ENCODE measurements at regions not wholly inside any gene's neighbourhood (a gene's known extent, or its start where the extent isn't known, plus 50 kb on each side); places are given as distances from the start of the nearest gene placed in this dataset.

DNA sequence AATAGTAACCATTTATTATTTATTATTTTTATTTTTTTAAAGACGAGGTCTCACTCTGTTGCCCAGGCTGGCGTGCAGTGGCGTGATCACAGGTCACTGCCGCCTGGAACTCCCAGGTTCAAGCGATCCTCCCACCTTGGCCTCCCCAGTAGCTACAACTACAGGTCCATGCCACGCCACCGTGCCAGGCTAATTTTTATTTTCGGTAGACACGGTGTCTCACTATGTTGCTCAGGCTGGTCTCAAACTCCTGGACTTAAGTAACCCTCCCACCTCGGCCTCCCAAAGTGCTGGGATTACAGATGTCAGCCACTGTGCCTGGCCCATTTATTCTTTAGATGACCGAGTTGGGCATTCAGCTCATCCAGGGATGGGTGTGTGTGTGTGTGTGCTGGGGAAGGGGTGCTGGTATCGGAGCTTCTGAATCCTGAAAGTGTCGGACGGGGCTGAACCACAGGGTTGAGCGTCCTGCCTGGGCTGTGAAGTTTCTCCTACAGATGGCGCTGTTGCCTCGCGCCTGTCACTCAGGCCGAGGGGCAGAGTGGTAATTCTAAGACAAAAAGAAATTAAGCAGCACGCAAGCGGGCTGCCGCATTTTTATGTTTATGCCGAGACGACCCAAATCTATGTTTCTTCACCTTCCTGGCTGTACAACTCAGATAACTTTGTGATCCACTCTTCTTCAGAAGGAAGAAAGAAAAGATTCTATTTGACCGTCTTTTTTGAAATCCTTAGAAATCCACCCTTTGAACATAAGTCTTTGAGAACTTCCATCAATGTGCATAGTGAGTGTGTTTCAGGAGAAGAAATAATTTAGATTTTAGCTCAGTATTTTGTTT lies 252.8 kb downstream of the CDH26 start:
- no peaks in the 10 kb centered on the region for H3K4me1 Mint-ChIP-seq
- no peak for ATAC-seq (ENCODE audit: low read depth)
- no peaks in the 10 kb centered on the region for H3K36me3 Mint-ChIP-seq
- no peaks in the 10 kb centered on the region for H3K9me3 Mint-ChIP-seq
- peaks cover 5% of the 10 kb centered on the region for H3K27me3 Mint-ChIP-seq
- no peak overlapping the region for H3K4me3 Mint-ChIP-seq
- DNase-seq (ENCODE audit: low spot score in 2 of 2): peak in 1 of 2 donors; percentile 4
- H3K27ac Mint-ChIP-seq: no peak overlapping the region

DNA sequence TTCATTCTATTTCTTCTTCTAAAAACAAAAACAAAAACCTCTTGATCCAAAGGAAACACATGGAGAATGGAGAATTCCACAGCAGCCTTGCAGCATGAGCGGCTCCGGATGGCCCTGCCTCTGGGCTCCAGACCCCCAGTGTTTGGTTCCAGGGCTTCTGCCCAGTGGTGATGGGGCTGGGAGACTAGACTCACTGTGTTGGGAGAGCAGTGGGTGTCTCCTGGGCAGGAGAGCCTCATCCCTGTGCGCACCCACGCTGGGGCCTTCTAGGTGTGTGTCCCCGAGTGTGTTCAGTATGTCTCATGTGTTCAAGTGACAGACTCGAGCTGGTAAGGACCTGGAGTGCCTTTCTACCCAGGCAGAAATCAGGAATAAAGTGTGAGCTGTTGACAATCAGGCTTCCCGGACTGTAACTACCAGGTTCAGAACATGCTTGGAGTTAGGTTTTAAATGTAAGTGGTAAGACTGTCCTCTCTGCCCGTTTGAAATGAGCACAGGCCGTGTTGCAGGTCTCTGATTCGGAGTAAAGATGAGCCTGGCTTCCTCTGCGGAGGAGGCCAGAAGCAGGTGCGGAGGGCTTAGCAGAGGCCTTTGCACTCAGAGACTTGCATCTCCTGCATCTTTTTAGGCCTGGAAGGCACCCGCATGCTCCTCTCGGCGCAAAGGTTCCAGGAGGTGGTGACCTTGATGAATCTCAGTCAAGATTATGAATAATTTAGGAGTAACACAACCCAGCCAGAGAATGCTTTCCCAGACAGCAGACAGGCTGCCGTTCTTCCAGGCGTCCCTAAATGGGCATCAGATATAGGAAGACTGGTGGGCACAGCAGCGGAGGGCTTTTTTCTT lies 253.6 kb downstream of the CDH26 start:
- no peak overlapping the region for H3K27ac Mint-ChIP-seq
- no peaks in the 10 kb centered on the region for H3K4me1 Mint-ChIP-seq
- DNase-seq (ENCODE audit: low spot score in 2 of 2) (no peak), ATAC-seq (ENCODE audit: low read depth) (no peak)
- peaks cover 5% of the 10 kb centered on the region for H3K27me3 Mint-ChIP-seq
- H3K4me3 Mint-ChIP-seq: no peak overlapping the region
- no peaks in the 10 kb centered on the region for H3K36me3 Mint-ChIP-seq
- H3K9me3 Mint-ChIP-seq: no peaks in the 10 kb centered on the region

DNA sequence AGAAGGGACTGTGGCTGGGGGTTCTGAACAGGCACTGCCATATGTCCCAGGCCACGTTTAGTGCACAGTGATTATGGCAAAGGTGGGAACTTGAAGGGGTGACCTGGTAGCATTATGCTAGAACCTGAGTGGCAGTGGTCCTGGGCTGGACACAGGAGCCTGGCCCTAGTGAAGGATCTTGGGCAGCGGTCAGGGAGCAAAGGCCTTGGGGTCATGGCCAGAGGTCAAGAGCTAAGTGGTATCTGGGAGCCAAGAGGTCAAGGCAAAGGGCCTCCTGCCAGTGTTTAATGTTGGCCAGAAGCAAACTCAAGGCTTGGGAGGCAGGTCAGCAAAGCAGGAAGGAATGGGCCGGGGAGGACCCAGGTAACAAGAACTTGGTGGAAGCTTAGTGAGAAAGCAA lies 254.5 kb downstream of the CDH26 start:
- H3K4me3 Mint-ChIP-seq: no peak overlapping the region
- ATAC-seq (ENCODE audit: low read depth) (no peak), DNase-seq (ENCODE audit: low spot score in 2 of 2) (no peak)
- no peak overlapping the region for H3K27ac Mint-ChIP-seq
- no peaks in the 10 kb centered on the region for H3K9me3 Mint-ChIP-seq
- H3K27me3 Mint-ChIP-seq: peaks cover 5% of the 10 kb centered on the region
- no peaks in the 10 kb centered on the region for H3K36me3 Mint-ChIP-seq
- no peaks in the 10 kb centered on the region for H3K4me1 Mint-ChIP-seq

DNA sequence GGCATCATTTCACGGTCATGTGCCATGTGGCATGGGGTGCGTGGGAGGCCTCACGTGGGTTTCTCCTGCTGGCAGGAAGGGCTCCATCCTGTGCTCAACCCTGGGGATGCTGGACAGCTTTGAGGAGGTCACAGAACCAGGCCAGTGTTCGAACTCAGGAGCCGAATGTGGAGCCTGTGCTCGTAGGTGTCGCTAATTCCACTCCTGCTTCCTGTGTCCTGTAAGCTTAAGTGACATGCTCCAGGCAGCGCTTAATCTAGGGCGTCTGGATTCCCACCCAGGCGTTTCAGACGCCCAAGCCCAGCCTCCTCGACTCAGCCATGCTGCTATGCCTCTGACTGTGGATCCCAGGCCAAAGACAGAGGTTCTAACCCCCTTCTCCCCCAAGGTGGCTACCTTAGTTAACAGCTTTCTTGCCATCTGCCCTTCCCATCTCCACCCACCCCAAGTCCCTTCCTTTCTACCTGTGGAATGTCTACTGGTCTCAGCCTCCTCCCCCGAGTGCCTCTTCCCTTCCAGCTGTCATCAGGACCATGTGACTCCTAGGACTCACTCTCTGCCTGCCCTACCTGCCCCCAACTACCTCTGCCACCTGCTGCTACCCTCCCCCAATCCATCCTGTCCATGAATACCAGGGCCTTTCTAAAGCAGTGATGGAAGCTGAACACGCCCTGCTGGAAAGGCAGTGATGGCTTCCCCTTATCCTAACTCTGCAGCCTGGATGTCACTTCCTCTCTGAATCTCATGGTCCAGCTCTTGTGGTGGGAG lies 255.1 kb downstream of the CDH26 start:
- no peak for DNase-seq (ENCODE audit: low spot score in 2 of 2)
- H3K4me3 Mint-ChIP-seq: no peak overlapping the region
- H3K27ac Mint-ChIP-seq: no peak overlapping the region
- no peaks in the 10 kb centered on the region for H3K4me1 Mint-ChIP-seq
- H3K36me3 Mint-ChIP-seq: no peaks in the 10 kb centered on the region
- H3K27me3 Mint-ChIP-seq: peaks cover 5% of the 10 kb centered on the region
- ATAC-seq (ENCODE audit: low read depth): no peak
- H3K9me3 Mint-ChIP-seq: no peaks in the 10 kb centered on the region

DNA sequence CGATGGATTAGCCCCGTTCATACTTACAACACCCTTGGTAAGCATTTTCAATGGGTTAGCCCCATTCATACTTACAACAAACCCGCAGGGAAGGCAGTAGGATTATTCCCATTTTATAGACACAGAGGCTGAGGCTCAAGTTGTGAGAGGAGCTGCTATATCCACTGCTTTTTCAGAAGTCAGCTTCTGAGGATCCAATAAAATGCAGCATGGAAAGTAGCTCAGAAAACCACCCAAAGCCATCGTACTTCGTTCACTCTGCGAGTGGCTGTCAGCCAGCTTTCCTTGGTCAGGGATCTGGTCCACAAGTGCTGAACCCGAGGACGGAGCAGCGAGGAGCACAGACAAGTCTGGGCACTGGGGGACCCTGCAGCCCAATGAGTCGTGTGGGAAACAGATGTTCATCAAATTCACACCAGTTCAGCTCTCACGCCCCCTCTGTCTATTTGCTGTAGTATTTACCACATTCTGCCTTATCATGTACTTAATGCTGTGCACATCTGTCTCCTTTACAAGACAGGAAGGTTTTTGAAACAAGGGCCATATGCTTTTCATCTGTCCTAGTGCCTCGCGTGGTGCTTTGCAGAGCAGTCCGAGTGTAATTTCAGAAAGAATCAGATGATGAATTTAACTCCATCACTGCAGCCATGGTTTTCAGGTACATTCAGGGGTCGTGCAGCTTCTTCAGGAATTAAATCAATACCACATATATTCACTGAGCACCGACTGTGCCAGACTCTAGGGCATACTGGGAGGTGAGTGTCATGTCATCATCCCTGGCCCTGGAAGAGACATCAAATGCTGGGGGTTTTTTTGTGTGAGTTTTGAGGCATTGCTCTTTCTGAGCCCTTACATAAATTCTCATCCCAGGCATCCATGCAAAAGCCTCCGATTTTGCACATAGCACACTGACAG lies 256.9 kb downstream of the CDH26 start:
- Mint-ChIP-seq H3K27me3 (peaks cover 2% of the 10 kb centered on the region), H3K4me3 (no peak overlapping the region), H3K4me1 (no peaks in the 10 kb centered on the region), H3K27ac (no peak overlapping the region), H3K36me3 (no peaks in the 10 kb centered on the region), H3K9me3 (no peaks in the 10 kb centered on the region)
- DNase-seq (ENCODE audit: low spot score in 2 of 2) (no peak), ATAC-seq (ENCODE audit: low read depth) (no peak)

DNA sequence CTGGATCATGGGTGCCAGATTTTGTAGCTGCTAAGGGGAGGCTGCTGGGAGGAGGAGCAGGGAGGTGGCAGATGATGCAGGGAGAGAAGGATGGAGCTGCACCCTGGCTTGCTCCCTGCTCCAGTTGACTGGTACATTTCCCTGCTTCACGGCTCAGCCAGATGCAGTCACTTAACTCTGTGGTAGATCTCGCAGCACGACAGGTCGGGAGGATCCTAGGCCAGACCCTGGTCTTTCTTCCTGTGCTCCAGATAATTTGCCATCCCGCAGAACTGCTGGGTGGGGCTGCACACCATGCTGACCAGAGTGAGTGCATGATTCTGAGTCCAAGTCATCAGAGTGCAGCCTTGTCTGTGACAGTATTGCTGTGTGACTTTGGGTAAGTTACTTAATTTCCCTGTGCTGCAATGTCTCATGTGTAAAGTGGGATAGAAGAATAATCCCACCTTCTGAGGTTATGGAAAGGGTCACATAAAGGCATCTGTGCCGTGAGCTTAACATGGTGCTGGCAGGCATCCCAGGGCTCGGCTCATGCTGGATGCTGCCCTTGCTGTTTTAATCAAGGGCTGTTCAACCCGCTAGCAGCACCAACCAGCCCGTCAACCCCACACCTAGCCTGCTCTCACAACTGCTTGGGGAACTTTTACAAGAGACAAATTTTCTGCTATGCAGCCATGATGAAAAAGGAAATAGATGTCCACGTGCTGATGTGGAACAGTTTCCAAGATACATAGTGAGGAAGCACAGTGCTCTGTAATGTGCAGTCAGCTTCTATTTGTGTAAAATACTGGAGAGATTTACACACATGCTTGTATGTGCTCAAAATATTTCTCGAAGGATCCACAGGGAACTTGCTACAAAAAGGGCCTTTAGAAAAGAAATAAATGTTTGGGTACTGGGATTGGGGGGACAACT lies 257.9 kb downstream of the CDH26 start:
- Mint-ChIP-seq H3K4me3 (no peak overlapping the region), H3K27ac (no peak overlapping the region), H3K36me3 (no peaks in the 10 kb centered on the region), H3K9me3 (no peaks in the 10 kb centered on the region), H3K27me3 (peaks cover 2% of the 10 kb centered on the region), H3K4me1 (no peaks in the 10 kb centered on the region)
- DNase-seq (ENCODE audit: low spot score in 2 of 2) (no peak), ATAC-seq (ENCODE audit: low read depth) (no peak)

DNA sequence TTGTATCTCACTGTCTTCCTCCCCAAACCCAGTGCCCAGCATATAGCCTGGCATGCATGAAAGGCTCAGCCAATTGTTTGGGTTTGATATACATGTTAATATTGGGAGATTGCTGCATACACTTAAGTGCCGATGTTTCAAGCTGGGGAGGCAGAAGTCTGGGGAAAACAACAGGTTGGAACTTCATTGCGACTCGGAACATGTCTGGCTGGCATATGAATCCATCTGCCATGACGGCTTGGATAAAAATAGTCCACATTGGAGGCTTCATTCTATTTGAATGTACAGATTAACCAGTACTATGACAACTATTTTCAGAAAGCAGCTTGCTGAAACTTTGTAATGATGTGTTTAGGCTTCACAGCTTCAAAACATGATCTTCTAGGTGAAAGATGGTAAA lies 261.0 kb downstream of the CDH26 start:
- DNase-seq (ENCODE audit: low spot score in 2 of 2) (no peak), ATAC-seq (ENCODE audit: low read depth) (no peak)
- H3K36me3 Mint-ChIP-seq: no peaks in the 10 kb centered on the region
- no peak overlapping the region for H3K4me3 Mint-ChIP-seq
- H3K27ac Mint-ChIP-seq: no peak overlapping the region
- peaks cover 3% of the 10 kb centered on the region for H3K27me3 Mint-ChIP-seq
- no peaks in the 10 kb centered on the region for H3K4me1 Mint-ChIP-seq
- H3K9me3 Mint-ChIP-seq: peaks cover 2% of the 10 kb centered on the region

DNA sequence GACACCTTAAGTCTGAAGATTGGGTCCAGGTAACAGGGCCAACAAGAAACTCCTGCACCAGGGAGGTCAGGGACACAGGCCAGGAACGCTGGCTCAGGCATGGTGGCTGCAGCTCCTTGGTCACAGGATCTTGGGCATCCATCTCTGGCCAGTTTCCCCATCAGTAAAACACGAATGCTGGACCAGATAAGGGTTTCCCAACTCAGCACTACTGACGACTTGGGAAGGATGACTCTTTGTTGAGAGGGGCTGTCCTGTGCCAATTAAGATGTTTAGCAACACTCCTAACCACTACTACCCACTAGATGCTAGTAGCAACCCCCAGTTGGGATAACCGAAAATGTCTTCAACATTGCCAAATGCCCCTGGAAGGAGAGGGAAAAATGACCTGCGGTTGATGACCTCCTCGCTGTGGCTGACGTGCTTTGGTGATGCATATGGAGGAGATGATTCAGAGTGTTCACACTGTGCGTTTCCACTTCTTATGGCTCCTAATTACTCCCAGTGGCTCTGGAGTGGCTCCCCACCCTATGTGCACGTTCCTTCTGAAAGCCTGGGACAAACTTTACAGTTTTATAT lies 261.9 kb downstream of the CDH26 start:
- ATAC-seq (ENCODE audit: low read depth) (no peak), DNase-seq (ENCODE audit: low spot score in 2 of 2) (no peak)
- H3K27ac Mint-ChIP-seq: no peak overlapping the region
- peaks cover 3% of the 10 kb centered on the region for H3K27me3 Mint-ChIP-seq
- H3K4me1 Mint-ChIP-seq: no peaks in the 10 kb centered on the region
- peaks cover 2% of the 10 kb centered on the region for H3K9me3 Mint-ChIP-seq
- H3K4me3 Mint-ChIP-seq: no peak overlapping the region
- no peaks in the 10 kb centered on the region for H3K36me3 Mint-ChIP-seq

DNA sequence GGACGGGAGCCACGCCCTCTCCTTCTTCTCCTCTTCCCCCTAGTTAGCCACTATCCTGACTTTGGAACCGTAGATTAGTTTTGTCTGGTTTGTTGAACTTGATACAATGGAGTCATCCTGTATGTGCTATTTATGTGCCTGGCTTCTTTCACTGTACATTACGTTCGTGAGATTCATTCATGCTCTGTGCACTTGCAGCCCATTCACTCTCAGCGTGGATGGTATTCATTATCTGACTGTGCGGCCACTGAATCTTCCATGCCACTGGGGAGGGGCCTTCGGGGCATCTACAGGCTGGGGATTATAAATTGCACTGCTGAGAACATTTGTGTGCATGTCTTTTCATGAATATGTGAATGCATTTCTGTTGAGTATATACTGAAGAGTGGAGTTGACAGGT lies 262.5 kb downstream of the CDH26 start:
- H3K36me3 Mint-ChIP-seq: no peaks in the 10 kb centered on the region
- H3K9me3 Mint-ChIP-seq: peaks cover 2% of the 10 kb centered on the region
- ATAC-seq (ENCODE audit: low read depth) (no peak), DNase-seq (ENCODE audit: low spot score in 2 of 2) (no peak)
- H3K4me3 Mint-ChIP-seq: no peak overlapping the region
- H3K27ac Mint-ChIP-seq: no peak overlapping the region
- H3K4me1 Mint-ChIP-seq: no peaks in the 10 kb centered on the region
- peaks cover 3% of the 10 kb centered on the region for H3K27me3 Mint-ChIP-seq

DNA sequence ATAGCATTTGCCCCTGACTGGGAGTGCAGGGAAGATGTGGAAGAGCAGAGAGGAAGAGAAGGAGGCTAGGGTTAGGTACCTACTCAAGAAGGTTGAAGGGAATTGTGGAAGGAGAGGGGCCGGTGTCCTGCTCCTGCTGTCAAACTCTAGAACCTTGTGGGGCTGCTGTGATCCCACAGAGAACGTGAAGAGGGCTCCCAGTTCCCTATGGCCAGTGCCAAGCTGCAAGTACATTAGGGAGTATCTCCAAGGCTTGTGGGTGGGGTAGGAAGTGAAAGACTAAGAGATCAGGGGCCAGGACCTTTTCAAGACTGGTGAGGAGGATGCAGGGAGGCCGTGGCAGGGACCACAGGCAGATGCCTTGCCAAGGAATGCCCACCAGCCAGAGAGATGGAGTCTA lies 263.4 kb downstream of the CDH26 start:
- Mint-ChIP-seq H3K27ac (no peak overlapping the region), H3K9me3 (peaks cover 2% of the 10 kb centered on the region), H3K4me1 (no peaks in the 10 kb centered on the region), H3K4me3 (no peak overlapping the region), H3K36me3 (no peaks in the 10 kb centered on the region), H3K27me3 (peaks cover 3% of the 10 kb centered on the region)
- ATAC-seq (ENCODE audit: low read depth): no peak
- no peak for DNase-seq (ENCODE audit: low spot score in 2 of 2)

DNA sequence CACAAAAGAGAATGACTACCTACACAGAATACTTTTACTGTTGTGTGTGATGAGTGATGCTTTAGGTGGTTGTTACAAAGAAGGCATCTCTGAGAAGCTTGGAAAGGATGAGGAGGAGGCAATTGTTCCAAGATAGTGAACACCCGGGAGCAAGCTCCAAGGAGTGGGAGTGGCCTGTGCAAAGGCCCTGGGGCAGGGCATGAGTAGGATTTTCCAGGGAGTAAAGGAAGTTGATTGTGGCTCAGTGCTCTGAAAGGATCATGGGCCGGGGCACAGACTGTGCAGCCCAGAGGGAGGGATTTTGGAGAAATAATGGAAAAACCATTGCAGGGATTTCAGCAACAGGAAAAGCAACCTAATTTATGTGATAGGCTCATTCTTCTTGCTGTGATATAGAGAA lies 264.3 kb downstream of the CDH26 start:
- no peak for DNase-seq (ENCODE audit: low spot score in 2 of 2)

DNA sequence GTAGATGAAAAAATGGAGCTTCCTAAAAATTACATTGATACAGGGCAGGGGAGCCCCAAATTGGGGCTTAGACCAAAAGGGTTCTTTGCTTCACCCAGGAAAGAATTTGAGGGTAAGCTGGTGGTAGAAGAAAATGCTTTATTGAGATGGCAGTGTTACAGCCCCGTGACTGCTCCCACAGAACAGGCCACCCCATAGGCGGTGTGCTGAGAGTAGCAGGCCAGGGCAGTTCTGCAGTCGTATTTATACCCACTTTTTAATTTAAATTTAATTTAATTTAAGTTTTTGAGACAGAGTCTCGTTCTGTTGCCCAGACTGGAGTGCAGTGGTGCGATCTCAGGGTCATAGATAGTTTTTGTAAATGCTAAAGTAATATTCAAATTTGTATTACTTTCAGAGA lies 265.0 kb downstream of the CDH26 start:
- Mint-ChIP-seq H3K27ac (no peak overlapping the region), H3K36me3 (no peaks in the 10 kb centered on the region), H3K27me3 (peaks cover 3% of the 10 kb centered on the region), H3K4me3 (no peak overlapping the region), H3K9me3 (peaks cover 2% of the 10 kb centered on the region), H3K4me1 (no peaks in the 10 kb centered on the region)
- ATAC-seq (ENCODE audit: low read depth): no peak
- DNase-seq (ENCODE audit: low spot score in 2 of 2): no peak

More for the DNA sequence above, 264.3 kb downstream of the CDH26 start:
- ATAC-seq (ENCODE audit: low read depth): no peak
- peaks cover 2% of the 10 kb centered on the region for H3K9me3 Mint-ChIP-seq
- no peaks in the 10 kb centered on the region for H3K36me3 Mint-ChIP-seq
- H3K27ac Mint-ChIP-seq: no peak overlapping the region
- peaks cover 3% of the 10 kb centered on the region for H3K27me3 Mint-ChIP-seq
- H3K4me1 Mint-ChIP-seq: no peaks in the 10 kb centered on the region
- H3K4me3 Mint-ChIP-seq: no peak overlapping the region
